GM12878 (cell line): ENCODE measurements at regions not wholly inside any gene's neighbourhood (a gene's known extent, or its start where the extent isn't known, plus 50 kb on each side); places are given as distances from the start of the nearest gene placed in this dataset.

ENCODE experiments used
- ATAC-seq: fragments of 200-7000 bp; cut with Tn5 transposase; 3 replicates; pipeline ENCODE4 v1.9.1; 2020; ENCODE audit warnings: mild to moderate bottlenecking, moderate library complexity
- BruUV-seq: library from RNA; stranded (reverse); fragments of 400-500 nt; replicated peaks from 2 replicates; lab custom pipeline; 2021; lab: Mats Ljungman, UMichigan
- CTCF ChIA-PET: fragments of 300-600 bp; sonication (Branson Sonifier 250); formaldehyde crosslinking; extraction: SDS; loops from one replicate; lab custom pipeline; 2021; ENCODE audit warnings: inconsistent platforms; lab: Yijun Ruan, JAX
- POLR2A ChIA-PET: fragments of 350-600 bp; formaldehyde crosslinking; extraction: SDS; loops from one replicate; lab custom pipeline; 2021; ENCODE audit warnings: inconsistent platforms; lab: Charles Lee
- RAD21 ChIA-PET: fragments of 300-600 bp; sonication (Branson Sonifier 250); formaldehyde crosslinking; loops from one replicate; lab custom pipeline; 2023; ENCODE audit warnings: antibody characterized with exemption; ENCODE audit not compliant: unreplicated experiment; lab: Charles Lee
- SMC1A ChIA-PET: fragments of 300-600 bp; sonication (Branson Sonifier 250); formaldehyde crosslinking; loops from one replicate; lab custom pipeline; 2023; ENCODE audit not compliant: unreplicated experiment, uncharacterized antibody; lab: Charles Lee
- DNase-seq: peaks from one replicate; pipeline ENCODE4 v3.0.0-alpha.2; 2011; ENCODE audit warnings: low read depth, low spot score
- FAIRE-seq: peaks from 3 replicates; lab custom pipeline; 2011; peaks lifted over from hg19 to GRCh38; lab: Jason Lieb, UNC
- H2AFZ ChIP-seq: 2 replicates; pipeline ENCODE4 v1.6.0; 2011; ENCODE audit warnings: low read depth, low read length, control low read depth; ENCODE audit not compliant: control insufficient read depth
- H3K27ac ChIP-seq: 2 replicates; pipeline ENCODE4 v1.5.1; 2011; ENCODE audit warnings: control low read depth; ENCODE audit not compliant: control insufficient read depth, insufficient read depth
- H3K27me3 ChIP-seq, 2 experiments: replicated peaks in 1 of 2; 2 replicates each; pipeline versions ENCODE4 v1.6.0 to v1.6.1; 2011; ENCODE audit warnings: low read length in 1 of 2; ENCODE audit not compliant: control insufficient read depth in 2 of 2, insufficient read depth in 2 of 2
- H3K36me3 ChIP-seq, 2 experiments: 2 replicates each; pipeline ENCODE4 v1.5.1; 2011; ENCODE audit warnings: low read length in 1 of 2; ENCODE audit not compliant: control insufficient read depth in 2 of 2, insufficient read depth in 2 of 2
- H3K4me1 ChIP-seq: 2 replicates; pipeline ENCODE4 v1.6.1; 2011; ENCODE audit warnings: mild to moderate bottlenecking, low read length, moderate library complexity, mixed read lengths; ENCODE audit not compliant: control insufficient read depth, insufficient read depth
- H3K4me2 ChIP-seq: 2 replicates; pipeline ENCODE4 v1.6.0; 2011; ENCODE audit warnings: control low read depth; ENCODE audit not compliant: control insufficient read depth, insufficient read depth
- H3K4me3 ChIP-seq: fragments of 200-600 bp; sonication (generic); 2 replicates; pipeline ENCODE4 v1.5.1; 2016
- H3K79me2 ChIP-seq: 2 replicates; pipeline ENCODE4 v1.6.0; 2011; ENCODE audit warnings: low read length; ENCODE audit not compliant: control insufficient read depth, insufficient read depth
- H3K9ac ChIP-seq: 2 replicates; pipeline ENCODE4 v1.8.0; 2011; ENCODE audit warnings: low read length, control low read depth, mixed read lengths; ENCODE audit not compliant: control insufficient read depth, insufficient read depth
- H3K9me3 ChIP-seq: replicated peaks from 3 replicates; pipeline ENCODE4 v1.5.1; 2011; ENCODE audit warnings: mild to moderate bottlenecking, low read length; ENCODE audit not compliant: control insufficient read depth, insufficient read depth
- H4K20me1 ChIP-seq: 2 replicates; pipeline ENCODE4 v1.6.0; 2011; ENCODE audit not compliant: control insufficient read depth, insufficient read depth
- CEBPZ ChIP-seq: fragments of 150-350 bp; IDR thresholded peaks from 2 replicates; pipeline ENCODE4 v1.6.1; 2016; ENCODE audit warnings: low read depth, low read length
- FOXK2 ChIP-seq: fragments of 450-650 bp; IDR thresholded peaks from 2 replicates; pipeline ENCODE4 v1.6.1; 2017; ENCODE audit warnings: mild to moderate bottlenecking, moderate library complexity
- MTA2 ChIP-seq: fragments of 450-650 bp; IDR thresholded peaks from 2 replicates; pipeline ENCODE4 v1.6.1; 2016; ENCODE audit warnings: low read depth, mild to moderate bottlenecking, moderate library complexity
- RUNX3 ChIP-seq: IDR thresholded peaks from 2 replicates; pipeline ENCODE4 v1.6.1; 2012; ENCODE audit warnings: low read length, inconsistent platforms
- SMAD5 ChIP-seq: IDR thresholded peaks from 2 replicates; pipeline ENCODE4 v1.6.1; 2016; ENCODE audit warnings: antibody characterized with exemption, low read depth
- TARDBP ChIP-seq: IDR thresholded peaks from 2 replicates; pipeline ENCODE4 v1.6.1; 2016; ENCODE audit warnings: borderline replicate concordance
- YBX1 ChIP-seq: fragments of 450-650 bp; IDR thresholded peaks from 2 replicates; pipeline ENCODE4 v1.6.1; 2016; ENCODE audit warnings: antibody characterized with exemption
- YY1 ChIP-seq: IDR thresholded peaks from 2 replicates; pipeline ENCODE4 v1.6.1; 2011; ENCODE audit warnings: low read depth, mild to moderate bottlenecking, low read length
- ZNF217 ChIP-seq: fragments of 450-650 bp; IDR thresholded peaks from 2 replicates; pipeline ENCODE4 v1.6.1; 2017; ENCODE audit warnings: antibody characterized with exemption, mild to moderate bottlenecking
- WGBS: methylation state at CpG from one replicate; pipeline ENCODE4 v1.1.6; 2016; ENCODE audit warnings: low lambda C conversion rate; ENCODE audit not compliant: insufficient replicate concordance, insufficient coverage; ENCODE audit errors: missing lambda C conversion rate; 5-methylcytosine and 5-hydroxymethylcytosine counted together
- in situ Hi-C: fragments of 300-500 bp; cut with MboI; formaldehyde crosslinking; loops from 9 replicates; pipeline ENCODE4 v1.14.3; 2018; ENCODE audit warnings: mixed read lengths
- intact Hi-C: fragments of 100-400 bp; cut with micrococcal nuclease; formaldehyde crosslinking; loops from one replicate; pipeline ENCODE4 v1.14.2; 2022; ENCODE audit not compliant: unreplicated experiment
- TF ChIP-seq, protein P1 (sequence below): fragments of 450-650 bp; formaldehyde crosslinking; IDR thresholded peaks from 2 replicates; pipeline ENCODE4 v1.4.0; 2020; ENCODE audit warnings: mild to moderate bottlenecking, moderate library complexity
- TF ChIP-seq, protein P2 (sequence below): fragments of 450-650 bp; IDR thresholded peaks from 2 replicates; pipeline ENCODE4 v1.6.1; 2017; ENCODE audit warnings: mild to moderate bottlenecking, moderate library complexity

DNA sequence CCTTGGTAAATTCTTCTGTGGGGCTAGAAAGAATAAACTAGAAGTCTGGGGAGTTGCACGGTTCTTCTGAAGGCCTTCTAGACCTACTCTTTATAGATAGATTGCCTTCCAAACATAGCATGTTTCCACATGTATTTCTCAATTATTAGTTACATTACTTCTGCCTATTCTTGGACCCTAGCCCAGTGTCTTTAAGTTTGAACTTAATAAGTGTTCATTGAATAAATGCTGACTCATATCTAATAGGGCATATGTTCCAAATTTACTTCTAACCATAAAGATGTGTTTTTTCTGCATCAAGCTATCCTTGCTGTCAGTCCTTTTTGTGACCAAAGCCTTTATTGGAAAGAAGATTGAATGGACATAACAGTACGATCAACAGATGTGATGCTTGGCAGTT lies 503.6 kb upstream of the ZFP42 start:
- H3K9me3 ChIP-seq: no peaks in the 10 kb centered on the region; the same call in 2 of the 3 replicates
- FAIRE-seq (no peak), ATAC-seq (no peak), DNase-seq (no peak)
- SMC1A ChIA-PET: no interaction called here
- no peaks in the 10 kb centered on the region for H3K79me2 ChIP-seq
- CTCF ChIA-PET: no interaction called here
- no peaks in the 10 kb centered on the region for H3K4me1 ChIP-seq
- 3% methylated on average over 2 of the region's 2 CpGs for WGBS
- TF ChIP-seq YBX1: no peak
- TF ChIP-seq TARDBP: no peak
- no peak for TF ChIP-seq CEBPZ
- TF ChIP-seq, protein P1, sequence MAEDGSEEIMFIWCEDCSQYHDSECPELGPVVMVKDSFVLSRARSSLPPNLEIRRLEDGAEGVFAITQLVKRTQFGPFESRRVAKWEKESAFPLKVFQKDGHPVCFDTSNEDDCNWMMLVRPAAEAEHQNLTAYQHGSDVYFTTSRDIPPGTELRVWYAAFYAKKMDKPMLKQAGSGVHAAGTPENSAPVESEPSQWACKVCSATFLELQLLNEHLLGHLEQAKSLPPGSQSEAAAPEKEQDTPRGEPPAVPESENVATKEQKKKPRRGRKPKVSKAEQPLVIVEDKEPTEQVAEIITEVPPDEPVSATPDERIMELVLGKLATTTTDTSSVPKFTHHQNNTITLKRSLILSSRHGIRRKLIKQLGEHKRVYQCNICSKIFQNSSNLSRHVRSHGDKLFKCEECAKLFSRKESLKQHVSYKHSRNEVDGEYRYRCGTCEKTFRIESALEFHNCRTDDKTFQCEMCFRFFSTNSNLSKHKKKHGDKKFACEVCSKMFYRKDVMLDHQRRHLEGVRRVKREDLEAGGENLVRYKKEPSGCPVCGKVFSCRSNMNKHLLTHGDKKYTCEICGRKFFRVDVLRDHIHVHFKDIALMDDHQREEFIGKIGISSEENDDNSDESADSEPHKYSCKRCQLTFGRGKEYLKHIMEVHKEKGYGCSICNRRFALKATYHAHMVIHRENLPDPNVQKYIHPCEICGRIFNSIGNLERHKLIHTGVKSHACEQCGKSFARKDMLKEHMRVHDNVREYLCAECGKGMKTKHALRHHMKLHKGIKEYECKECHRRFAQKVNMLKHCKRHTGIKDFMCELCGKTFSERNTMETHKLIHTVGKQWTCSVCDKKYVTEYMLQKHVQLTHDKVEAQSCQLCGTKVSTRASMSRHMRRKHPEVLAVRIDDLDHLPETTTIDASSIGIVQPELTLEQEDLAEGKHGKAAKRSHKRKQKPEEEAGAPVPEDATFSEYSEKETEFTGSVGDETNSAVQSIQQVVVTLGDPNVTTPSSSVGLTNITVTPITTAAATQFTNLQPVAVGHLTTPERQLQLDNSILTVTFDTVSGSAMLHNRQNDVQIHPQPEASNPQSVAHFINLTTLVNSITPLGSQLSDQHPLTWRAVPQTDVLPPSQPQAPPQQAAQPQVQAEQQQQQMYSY (CRISPR knock-in tag): no peak
- no peak for TF ChIP-seq SMAD5
- no peak for TF ChIP-seq ZNF217
- TF ChIP-seq, protein P2, sequence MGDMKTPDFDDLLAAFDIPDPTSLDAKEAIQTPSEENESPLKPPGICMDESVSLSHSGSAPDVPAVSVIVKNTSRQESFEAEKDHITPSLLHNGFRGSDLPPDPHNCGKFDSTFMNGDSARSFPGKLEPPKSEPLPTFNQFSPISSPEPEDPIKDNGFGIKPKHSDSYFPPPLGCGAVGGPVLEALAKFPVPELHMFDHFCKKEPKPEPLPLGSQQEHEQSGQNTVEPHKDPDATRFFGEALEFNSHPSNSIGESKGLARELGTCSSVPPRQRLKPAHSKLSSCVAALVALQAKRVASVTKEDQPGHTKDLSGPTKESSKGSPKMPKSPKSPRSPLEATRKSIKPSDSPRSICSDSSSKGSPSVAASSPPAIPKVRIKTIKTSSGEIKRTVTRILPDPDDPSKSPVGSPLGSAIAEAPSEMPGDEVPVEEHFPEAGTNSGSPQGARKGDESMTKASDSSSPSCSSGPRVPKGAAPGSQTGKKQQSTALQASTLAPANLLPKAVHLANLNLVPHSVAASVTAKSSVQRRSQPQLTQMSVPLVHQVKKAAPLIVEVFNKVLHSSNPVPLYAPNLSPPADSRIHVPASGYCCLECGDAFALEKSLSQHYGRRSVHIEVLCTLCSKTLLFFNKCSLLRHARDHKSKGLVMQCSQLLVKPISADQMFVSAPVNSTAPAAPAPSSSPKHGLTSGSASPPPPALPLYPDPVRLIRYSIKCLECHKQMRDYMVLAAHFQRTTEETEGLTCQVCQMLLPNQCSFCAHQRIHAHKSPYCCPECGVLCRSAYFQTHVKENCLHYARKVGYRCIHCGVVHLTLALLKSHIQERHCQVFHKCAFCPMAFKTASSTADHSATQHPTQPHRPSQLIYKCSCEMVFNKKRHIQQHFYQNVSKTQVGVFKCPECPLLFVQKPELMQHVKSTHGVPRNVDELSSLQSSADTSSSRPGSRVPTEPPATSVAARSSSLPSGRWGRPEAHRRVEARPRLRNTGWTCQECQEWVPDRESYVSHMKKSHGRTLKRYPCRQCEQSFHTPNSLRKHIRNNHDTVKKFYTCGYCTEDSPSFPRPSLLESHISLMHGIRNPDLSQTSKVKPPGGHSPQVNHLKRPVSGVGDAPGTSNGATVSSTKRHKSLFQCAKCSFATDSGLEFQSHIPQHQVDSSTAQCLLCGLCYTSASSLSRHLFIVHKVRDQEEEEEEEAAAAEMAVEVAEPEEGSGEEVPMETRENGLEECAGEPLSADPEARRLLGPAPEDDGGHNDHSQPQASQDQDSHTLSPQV: no peak
- TF ChIP-seq FOXK2: no peak
- TF ChIP-seq YY1: no peak
- TF ChIP-seq MTA2: no peak
- no peak for TF ChIP-seq RUNX3
- H3K4me3 ChIP-seq: no peak overlapping the region
- H3K36me3 ChIP-seq: no peaks in the 10 kb centered on the region
- H3K4me2 ChIP-seq: no peak overlapping the region
- intact Hi-C loops: no loop called here
- H2AFZ ChIP-seq: no peak overlapping the region
- in situ Hi-C loops: no loop called here
- POLR2A ChIA-PET: no interaction called here
- H3K27me3 ChIP-seq: no peaks in the 10 kb centered on the region
- no peaks in the 10 kb centered on the region for H4K20me1 ChIP-seq
- H3K9ac ChIP-seq: no peak overlapping the region
- no peak overlapping the region for H3K27ac ChIP-seq
- RAD21 ChIA-PET: no interaction called here
- BruUV-seq: no TSS peak
